ENCODE measurements at regions not wholly inside any gene's neighbourhood (a gene's known extent, or its start where the extent isn't known, plus 50 kb on each side); places are given as distances from the start of the nearest gene placed in this dataset.

GRCh38 chr4:24476282-24476681 lies 108.1 kb downstream of the DHX15 start:
- no peak for DNase-seq

- no peak for DNase-seq
Measured at GRCh38 chr4:24475756-24476155, 108.6 kb downstream of the DHX15 start.

GRCh38 chr4:24473309-24473721 lies 111.0 kb downstream of the DHX15 start:
- no peak for DNase-seq

GRCh38 chr4:24472514-24473308 lies 111.6 kb downstream of the DHX15 start:
- peak; percentile 59 for DNase-seq

- no peak for DNase-seq
Measured at GRCh38 chr4:24472161-24472510, 112.2 kb downstream of the DHX15 start.

GRCh38 chr4:24471486-24472160 lies 112.7 kb downstream of the DHX15 start:
- peak; percentile 21 for DNase-seq

- DNase-seq: peak; percentile 32
Measured at GRCh38 chr4:24470666-24471485, 113.5 kb downstream of the DHX15 start.

- no peak for DNase-seq
Measured at GRCh38 chr4:24468071-24468470, 116.3 kb downstream of the DHX15 start.

- no peak for DNase-seq
Measured at GRCh38 chr4:24464566-24464965, 119.8 kb downstream of the DHX15 start.

GRCh38 chr4:24456431-24456830 lies 127.9 kb downstream of the DHX15 start:
- DNase-seq: no peak

GRCh38 chr4:24453951-24454350 lies 130.4 kb downstream of the DHX15 start:
- DNase-seq: no peak

GRCh38 chr4:24451870-24452269 lies 132.5 kb downstream of the DHX15 start:
- no peak for DNase-seq

GRCh38 chr4:24443200-24443599 lies 141.2 kb downstream of the DHX15 start:
- DNase-seq: no peak

GRCh38 chr4:24440765-24441164 lies 143.6 kb downstream of the DHX15 start:
- DNase-seq: no peak

GRCh38 chr4:24434241-24434640 lies 150.1 kb downstream of the DHX15 start:
- no peak for DNase-seq

GRCh38 chr4:24433515-24434214 lies 150.7 kb downstream of the DHX15 start:
- no peak for DNase-seq

- no peak for DNase-seq
Measured at GRCh38 chr4:24428850-24429249, 155.5 kb downstream of the DHX15 start.

GRCh38 chr4:24426557-24426956 lies 157.8 kb downstream of the DHX15 start:
- DNase-seq: no peak

GRCh38 chr4:24425863-24426262 lies 158.5 kb downstream of the DHX15 start:
- DNase-seq: no peak

GRCh38 chr4:24423670-24424069 lies 160.7 kb downstream of the DHX15 start:
- DNase-seq: no peak

GRCh38 chr4:24422644-24423043 lies 161.7 kb downstream of the DHX15 start:
- no peak for DNase-seq

GRCh38 chr4:24419181-24420034 lies 164.9 kb downstream of the DHX15 start:
- peak; percentile 53 for DNase-seq
